ENCODE measurements at regions not wholly inside any gene's neighbourhood (a gene's known extent, or its start where the extent isn't known, plus 50 kb on each side); places are given as distances from the start of the nearest gene placed in this dataset.

DNA sequence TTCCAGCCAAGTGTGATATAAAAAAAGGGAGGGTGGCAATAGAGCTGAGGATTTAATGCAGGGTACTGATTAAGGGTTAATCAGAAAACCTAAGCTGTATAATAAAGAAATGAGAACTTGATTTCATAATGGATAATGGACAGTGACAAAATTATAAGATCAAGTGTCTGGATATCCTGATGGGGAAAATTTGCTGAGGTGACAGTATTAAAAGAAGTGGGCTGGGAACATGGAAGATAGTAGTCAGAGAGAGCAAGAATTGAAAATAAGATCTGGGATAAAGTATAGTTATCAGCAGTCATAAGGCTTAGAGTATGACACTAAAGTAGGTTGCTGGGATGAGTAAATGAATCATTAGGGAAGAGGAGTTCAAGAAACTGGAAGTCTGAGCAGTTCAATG lies 627.3 kb upstream of the RGS18 start:
- no peak for ATAC-seq
- no peak overlapping the region for H3K4me3 Mint-ChIP-seq
- no peak overlapping the region for H3K27ac Mint-ChIP-seq
- DNase-seq (ENCODE audit: low spot score): no peak
- no peaks in the 10 kb centered on the region for H3K27me3 Mint-ChIP-seq (ENCODE audit: low read depth)
- H3K4me1 Mint-ChIP-seq: peaks cover 16% of the 10 kb centered on the region
- ChIA-PET POLR2A (no interaction called here), CTCF (no interaction called here)
- H3K9me3 Mint-ChIP-seq: peaks cover 2% of the 10 kb centered on the region; the same call in 1 of the 2 replicates
- no peaks in the 10 kb centered on the region for H3K36me3 Mint-ChIP-seq
- no peak for TF ChIP-seq E2F1 (CRISPR knock-in tag; IDR thresholded peaks at IDR 0.05)
- TF ChIP-seq ZNF121 (CRISPR knock-in tag; IDR thresholded peaks at IDR 0.05): no peak
- no peak for TF ChIP-seq JAZF1 (CRISPR knock-in tag; IDR thresholded peaks at IDR 0.05)
- TF ChIP-seq GRHL2 (CRISPR knock-in tag; IDR thresholded peaks at IDR 0.05; ENCODE audit: insufficient replicate concordance, severe bottlenecking): no peak
- TF ChIP-seq STAT6 (CRISPR knock-in tag; conservative IDR thresholded peaks at IDR 0.05; ENCODE audit: low read depth): no peak
- no peak for TF ChIP-seq ZNF219 (CRISPR knock-in tag; IDR thresholded peaks at IDR 0.05; ENCODE audit: borderline replicate concordance)
- no peak for TF ChIP-seq HMGA2 (CRISPR knock-in tag; IDR thresholded peaks at IDR 0.05)
- TF ChIP-seq, protein P1, sequence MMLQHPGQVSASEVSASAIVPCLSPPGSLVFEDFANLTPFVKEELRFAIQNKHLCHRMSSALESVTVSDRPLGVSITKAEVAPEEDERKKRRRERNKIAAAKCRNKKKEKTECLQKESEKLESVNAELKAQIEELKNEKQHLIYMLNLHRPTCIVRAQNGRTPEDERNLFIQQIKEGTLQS (CRISPR knock-in tag; conservative IDR thresholded peaks at IDR 0.05): no peak
- no peak for TF ChIP-seq ZNF512 (CRISPR knock-in tag; IDR thresholded peaks at IDR 0.05; ENCODE audit: borderline replicate concordance)
- no peak for TF ChIP-seq ZNF138 (CRISPR knock-in tag; conservative IDR thresholded peaks at IDR 0.05)
- TF ChIP-seq, protein P2, sequence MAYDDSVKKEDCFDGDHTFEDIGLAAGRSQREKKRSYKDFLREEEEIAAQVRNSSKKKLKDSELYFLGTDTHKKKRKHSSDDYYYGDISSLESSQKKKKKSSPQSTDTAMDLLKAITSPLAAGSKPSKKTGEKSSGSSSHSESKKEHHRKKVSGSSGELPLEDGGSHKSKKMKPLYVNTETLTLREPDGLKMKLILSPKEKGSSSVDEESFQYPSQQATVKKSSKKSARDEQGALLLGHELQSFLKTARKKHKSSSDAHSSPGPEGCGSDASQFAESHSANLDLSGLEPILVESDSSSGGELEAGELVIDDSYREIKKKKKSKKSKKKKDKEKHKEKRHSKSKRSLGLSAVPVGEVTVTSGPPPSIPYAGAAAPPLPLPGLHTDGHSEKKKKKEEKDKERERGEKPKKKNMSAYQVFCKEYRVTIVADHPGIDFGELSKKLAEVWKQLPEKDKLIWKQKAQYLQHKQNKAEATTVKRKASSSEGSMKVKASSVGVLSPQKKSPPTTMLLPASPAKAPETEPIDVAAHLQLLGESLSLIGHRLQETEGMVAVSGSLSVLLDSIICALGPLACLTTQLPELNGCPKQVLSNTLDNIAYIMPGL (CRISPR knock-in tag; IDR thresholded peaks at IDR 0.05): no peak
- TF ChIP-seq FOXP1 (CRISPR knock-in tag; IDR thresholded peaks at IDR 0.05; ENCODE audit: borderline replicate concordance): no peak
- TF ChIP-seq TEAD4 (CRISPR knock-in tag; IDR thresholded peaks at IDR 0.05): no peak
- no peak for TF ChIP-seq CREM (CRISPR knock-in tag; IDR thresholded peaks at IDR 0.05)
- no peak for TF ChIP-seq CREB1 (CRISPR knock-in tag; IDR thresholded peaks at IDR 0.05)
- TF ChIP-seq TCF7 (CRISPR knock-in tag; IDR thresholded peaks at IDR 0.05; ENCODE audit: low read depth): no peak

GRCh38 chr1:191533254-191533653 lies 625.0 kb upstream of the RGS18 start:
- Mint-ChIP-seq H3K27me3 (ENCODE audit: low read depth) (no peaks in the 10 kb centered on the region), H3K27ac (no peak overlapping the region), H3K36me3 (peaks cover 20% of the 10 kb centered on the region), H3K4me1 (peaks cover 16% of the 10 kb centered on the region), H3K4me3 (no peak overlapping the region), H3K9me3 (peaks cover 23% of the 10 kb centered on the region)
- CTCF ChIA-PET: no interaction called here
- ATAC-seq (no peak), DNase-seq (ENCODE audit: low spot score) (no peak)
- POLR2A ChIA-PET: no interaction called here
- no peak for TF ChIP-seq GRHL2 (CRISPR knock-in tag; IDR thresholded peaks at IDR 0.05; ENCODE audit: insufficient replicate concordance, severe bottlenecking)
- TF ChIP-seq ELF4 (CRISPR knock-in tag; IDR thresholded peaks at IDR 0.05; ENCODE audit: low read depth): no peak
- no peak for TF ChIP-seq STAT6 (CRISPR knock-in tag; conservative IDR thresholded peaks at IDR 0.05; ENCODE audit: low read depth)
- TF ChIP-seq ZNF416 (CRISPR knock-in tag; IDR thresholded peaks at IDR 0.05): no peak
- TF ChIP-seq, protein P3, sequence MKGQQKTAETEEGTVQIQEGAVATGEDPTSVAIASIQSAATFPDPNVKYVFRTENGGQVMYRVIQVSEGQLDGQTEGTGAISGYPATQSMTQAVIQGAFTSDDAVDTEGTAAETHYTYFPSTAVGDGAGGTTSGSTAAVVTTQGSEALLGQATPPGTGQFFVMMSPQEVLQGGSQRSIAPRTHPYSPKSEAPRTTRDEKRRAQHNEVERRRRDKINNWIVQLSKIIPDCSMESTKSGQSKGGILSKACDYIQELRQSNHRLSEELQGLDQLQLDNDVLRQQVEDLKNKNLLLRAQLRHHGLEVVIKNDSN (CRISPR knock-in tag; IDR thresholded peaks at IDR 0.05): no peak
- no peak for TF ChIP-seq CTCF (IDR thresholded peaks at IDR 0.05)
